Spleen (tissue), 7 donors: ENCODE measurements at regions not wholly inside any gene's neighbourhood (a gene's known extent, or its start where the extent isn't known, plus 50 kb on each side); places are given as distances from the start of the nearest gene placed in this dataset.

Experiments used
- POLR2A ChIP-seq, 3 donors: fragments of 450-650 bp; IDR thresholded peaks; one replicate each; pipeline ENCODE4 v1.5.1; 2017; ENCODE audit warnings: antibody characterized with exemption in 3 of 3, mild to moderate bottlenecking in 1 of 3
- POLR2AphosphoS5 ChIP-seq, 3 donors: sonication (generic); formaldehyde crosslinking; IDR thresholded peaks; one replicate each; pipeline ENCODE4 v1.5.1; 2017; ENCODE audit warnings: antibody characterized with exemption in 3 of 3
- TF ChIP-seq, protein P1 (sequence below), 11 experiments: fragments of 200-600 bp in 7 of 11; fragments of 450-650 bp in 4 of 11; sonication (generic) in 4 of 11; IDR thresholded peaks in 8 of 11; conservative IDR thresholded peaks in 3 of 11; 1 replicate in 7 of 11; 2 replicates in 4 of 11; pipeline versions ENCODE4 v1.4.0 to v1.8.0; 2016 to 2021; ENCODE audit warnings: antibody characterized with exemption in 11 of 11, inconsistent platforms in 4 of 11, mild to moderate bottlenecking in 1 of 11
- donor health status: DM: no; HTN: no; CAD: no; lungs with moderate emphysema.
- donor health status: DM: no; HTN: no; CAD: no.
- donor health status: DM: no; HTN: no; CAD: no.

DNA sequence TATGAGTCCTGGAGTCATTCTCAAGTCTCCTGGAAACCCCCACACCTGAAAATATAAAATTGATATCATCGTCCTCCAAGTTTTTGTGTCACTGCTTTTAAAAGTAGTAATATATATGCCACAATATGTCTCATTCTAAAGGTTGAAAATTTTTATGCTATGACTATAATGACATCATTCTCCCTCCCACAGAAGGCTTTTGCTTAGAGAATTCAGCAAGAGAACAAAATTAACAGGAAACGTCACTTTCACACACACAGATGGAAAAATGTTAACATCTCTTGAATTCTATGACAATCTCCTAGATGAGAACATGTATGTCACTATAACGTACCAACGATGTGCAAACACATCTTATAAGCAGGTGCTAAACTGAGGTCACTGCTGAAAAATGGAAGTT lies 498.3 kb downstream of the FOXG1 start:
- TF ChIP-seq, protein P1, sequence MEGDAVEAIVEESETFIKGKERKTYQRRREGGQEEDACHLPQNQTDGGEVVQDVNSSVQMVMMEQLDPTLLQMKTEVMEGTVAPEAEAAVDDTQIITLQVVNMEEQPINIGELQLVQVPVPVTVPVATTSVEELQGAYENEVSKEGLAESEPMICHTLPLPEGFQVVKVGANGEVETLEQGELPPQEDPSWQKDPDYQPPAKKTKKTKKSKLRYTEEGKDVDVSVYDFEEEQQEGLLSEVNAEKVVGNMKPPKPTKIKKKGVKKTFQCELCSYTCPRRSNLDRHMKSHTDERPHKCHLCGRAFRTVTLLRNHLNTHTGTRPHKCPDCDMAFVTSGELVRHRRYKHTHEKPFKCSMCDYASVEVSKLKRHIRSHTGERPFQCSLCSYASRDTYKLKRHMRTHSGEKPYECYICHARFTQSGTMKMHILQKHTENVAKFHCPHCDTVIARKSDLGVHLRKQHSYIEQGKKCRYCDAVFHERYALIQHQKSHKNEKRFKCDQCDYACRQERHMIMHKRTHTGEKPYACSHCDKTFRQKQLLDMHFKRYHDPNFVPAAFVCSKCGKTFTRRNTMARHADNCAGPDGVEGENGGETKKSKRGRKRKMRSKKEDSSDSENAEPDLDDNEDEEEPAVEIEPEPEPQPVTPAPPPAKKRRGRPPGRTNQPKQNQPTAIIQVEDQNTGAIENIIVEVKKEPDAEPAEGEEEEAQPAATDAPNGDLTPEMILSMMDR (IDR thresholded peaks at IDR 0.05 in 8 of 11, conservative IDR thresholded peaks at IDR 0.05 in 3 of 11): no peak
- TF ChIP-seq POLR2AphosphoS5 (IDR thresholded peaks at IDR 0.05) (no peak), POLR2A (IDR thresholded peaks at IDR 0.05) (no peak)
